ENCODE measurements at regions not wholly inside any gene's neighbourhood (a gene's known extent, or its start where the extent isn't known, plus 50 kb on each side); places are given as distances from the start of the nearest gene placed in this dataset.
A peak's percentile ranks its signal among the peaks of the same experiment; 100 is the strongest.

DNA sequence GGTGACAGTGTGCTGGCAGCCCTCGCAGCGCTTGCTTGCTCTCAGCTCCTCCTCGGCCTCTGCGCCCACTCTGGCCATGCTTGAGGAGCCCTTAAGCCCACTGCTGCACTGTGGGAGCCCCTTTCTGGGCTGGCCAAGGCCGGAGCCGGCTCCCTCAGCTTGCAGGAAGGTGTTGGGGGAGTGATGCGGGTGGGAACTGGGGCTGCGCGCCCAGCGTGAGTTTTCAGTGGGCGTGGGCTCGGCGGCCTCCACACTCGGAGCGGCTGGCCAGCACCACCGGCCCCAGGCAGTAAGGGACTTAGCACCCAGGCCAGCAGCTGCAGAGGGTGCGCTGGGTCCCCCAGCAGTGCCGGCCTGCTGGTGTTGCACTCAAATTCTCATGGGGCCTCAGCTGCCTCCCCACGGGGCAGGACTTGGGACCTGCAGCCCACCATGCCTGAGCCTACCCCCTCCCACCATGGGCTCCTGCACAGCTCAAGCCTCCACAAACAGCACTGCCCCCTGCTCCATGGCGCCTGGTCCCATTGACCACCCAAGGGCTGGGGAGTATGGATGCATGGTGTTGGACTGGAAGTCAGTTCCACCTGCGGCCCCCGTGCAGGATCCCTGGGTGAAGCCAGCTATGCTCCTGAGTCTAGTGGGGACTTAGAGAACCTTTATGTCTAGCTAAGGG is 223.1 kb upstream of the PTPRD start:
- Histone ChIP-seq H3K9me3 (no peaks in the 10 kb centered on the region), H3K4me3 (no peak overlapping the region), H3K27me3 (no peaks in the 10 kb centered on the region), H3K27ac (no peak overlapping the region), H3K36me3 (replicated peaks in 1 of 2; ENCODE audit: insufficient read depth in 1 of 2, low read depth in 2 of 2) (no peaks in the 10 kb centered on the region), H3K4me1 (no peaks in the 10 kb centered on the region)
- intact Hi-C loops (cut with DNase I) = no loop called here
- DNase-seq = no peak
- 85 to 91% methylated on average over 20 to 21 of the region's 22 CpGs for WGBS, 2 donors
- no peak for ATAC-seq
- TF ChIP-seq, protein P1, sequence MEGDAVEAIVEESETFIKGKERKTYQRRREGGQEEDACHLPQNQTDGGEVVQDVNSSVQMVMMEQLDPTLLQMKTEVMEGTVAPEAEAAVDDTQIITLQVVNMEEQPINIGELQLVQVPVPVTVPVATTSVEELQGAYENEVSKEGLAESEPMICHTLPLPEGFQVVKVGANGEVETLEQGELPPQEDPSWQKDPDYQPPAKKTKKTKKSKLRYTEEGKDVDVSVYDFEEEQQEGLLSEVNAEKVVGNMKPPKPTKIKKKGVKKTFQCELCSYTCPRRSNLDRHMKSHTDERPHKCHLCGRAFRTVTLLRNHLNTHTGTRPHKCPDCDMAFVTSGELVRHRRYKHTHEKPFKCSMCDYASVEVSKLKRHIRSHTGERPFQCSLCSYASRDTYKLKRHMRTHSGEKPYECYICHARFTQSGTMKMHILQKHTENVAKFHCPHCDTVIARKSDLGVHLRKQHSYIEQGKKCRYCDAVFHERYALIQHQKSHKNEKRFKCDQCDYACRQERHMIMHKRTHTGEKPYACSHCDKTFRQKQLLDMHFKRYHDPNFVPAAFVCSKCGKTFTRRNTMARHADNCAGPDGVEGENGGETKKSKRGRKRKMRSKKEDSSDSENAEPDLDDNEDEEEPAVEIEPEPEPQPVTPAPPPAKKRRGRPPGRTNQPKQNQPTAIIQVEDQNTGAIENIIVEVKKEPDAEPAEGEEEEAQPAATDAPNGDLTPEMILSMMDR (IDR thresholded peaks at IDR 0.05) = no peak
- no peak for TF ChIP-seq POLR2A (IDR thresholded peaks at IDR 0.05)

DNA sequence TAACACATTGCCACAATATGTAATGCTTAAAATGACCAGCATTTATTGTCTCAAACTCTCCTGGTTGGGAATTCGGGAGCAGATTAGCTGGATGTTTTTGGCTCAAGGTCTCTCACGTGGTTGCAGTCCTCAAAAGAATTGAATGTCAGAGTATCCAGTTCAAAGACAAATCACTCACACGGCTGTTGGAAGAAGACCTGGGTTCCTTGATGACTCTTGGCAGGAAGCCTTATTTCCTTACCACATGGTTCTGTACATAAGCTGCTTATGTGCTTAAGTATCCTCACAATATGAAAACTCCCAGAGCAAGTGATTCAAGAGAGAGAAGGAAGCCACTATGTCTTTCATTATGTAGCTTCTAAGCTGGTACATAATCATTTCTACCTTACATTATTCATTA is 230.3 kb upstream of the PTPRD start:
- no peaks in the 10 kb centered on the region for H3K4me1 ChIP-seq
- 31 to 32% methylated on average over 3 of the region's 3 CpGs for WGBS, 2 donors
- no peak for TF ChIP-seq POLR2A (IDR thresholded peaks at IDR 0.05)
- TF ChIP-seq, protein P1 (IDR thresholded peaks at IDR 0.05) = no peak
- no peak overlapping the region for H3K27ac ChIP-seq
- H3K4me3 ChIP-seq = no peak overlapping the region
- ATAC-seq = no peak
- no peaks in the 10 kb centered on the region for H3K36me3 ChIP-seq (replicated peaks in 1 of 2; ENCODE audit: insufficient read depth in 1 of 2, low read depth in 2 of 2)
- H3K27me3 ChIP-seq = no peaks in the 10 kb centered on the region
- H3K9me3 ChIP-seq = no peaks in the 10 kb centered on the region
- intact Hi-C loops (cut with DNase I) = no loop called here
- no peak for DNase-seq

DNA sequence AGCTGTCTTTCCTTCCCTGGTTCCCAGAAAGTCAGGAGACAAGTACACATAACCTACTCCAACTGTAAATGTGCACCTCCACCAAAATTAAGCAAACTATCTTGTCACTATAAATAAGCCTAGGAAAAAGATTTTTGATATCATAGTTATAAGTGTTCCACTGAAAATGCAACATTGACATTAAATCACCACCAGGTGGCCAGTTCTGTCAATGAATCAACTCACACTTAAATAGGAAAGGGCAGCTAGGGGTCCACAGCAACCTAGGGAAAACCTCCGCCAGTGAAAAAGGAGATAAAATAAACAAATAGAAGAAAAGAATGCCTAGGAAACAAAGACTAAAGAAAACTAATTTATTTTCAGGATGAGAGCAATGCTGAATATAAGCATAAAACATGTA is 243.0 kb upstream of the PTPRD start:
- intact Hi-C loops (cut with DNase I) = no loop called here
- TF ChIP-seq POLR2A (IDR thresholded peaks at IDR 0.05) = no peak
- TF ChIP-seq, protein P1 (IDR thresholded peaks at IDR 0.05) = peak in 5 of 7 experiments; percentile 25 to 47 (median 29)
- Histone ChIP-seq H3K4me3 (no peak overlapping the region), H3K4me1 (no peaks in the 10 kb centered on the region), H3K27ac (no peak overlapping the region), H3K36me3 (replicated peaks in 1 of 2; ENCODE audit: insufficient read depth in 1 of 2, low read depth in 2 of 2) (no peaks in the 10 kb centered on the region), H3K27me3 (no peaks in the 10 kb centered on the region), H3K9me3 (no peaks in the 10 kb centered on the region)
- WGBS, 2 donors = 17 to 21% methylated on average over 1 of the region's 1 CpG
- ATAC-seq (no peak), DNase-seq (no peak)

DNA sequence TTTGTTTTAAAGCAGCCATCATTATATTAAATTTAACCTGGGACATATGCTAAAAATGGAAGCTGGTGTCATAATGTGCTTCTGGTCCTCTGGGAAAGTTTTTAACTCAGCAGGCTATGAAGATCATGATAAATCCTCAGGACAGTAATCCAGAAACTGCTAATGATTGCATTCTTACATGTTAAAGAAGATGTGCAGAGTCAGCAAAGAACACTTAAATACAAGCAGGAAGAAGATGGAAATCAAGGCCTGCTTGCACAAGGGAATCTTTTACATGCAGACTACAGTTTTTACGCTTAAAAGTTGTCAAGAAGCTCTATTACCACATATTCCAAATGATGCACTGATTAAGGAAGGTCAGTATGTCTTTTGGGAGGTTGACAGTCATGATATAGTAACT is 246.0 kb upstream of the PTPRD start:
- Histone ChIP-seq H3K9me3 (no peaks in the 10 kb centered on the region), H3K27me3 (no peaks in the 10 kb centered on the region), H3K36me3 (replicated peaks in 1 of 2; ENCODE audit: insufficient read depth in 1 of 2, low read depth in 2 of 2) (no peaks in the 10 kb centered on the region), H3K4me1 (no peaks in the 10 kb centered on the region), H3K27ac (no peak overlapping the region), H3K4me3 (no peak overlapping the region)
- DNase-seq (no peak), ATAC-seq (no peak)
- WGBS, 2 donors = 60 to 71% methylated on average over 1 of the region's 1 CpG
- no peak for TF ChIP-seq POLR2A (IDR thresholded peaks at IDR 0.05)
- TF ChIP-seq, protein P1 (IDR thresholded peaks at IDR 0.05) = no peak
- intact Hi-C loops (cut with DNase I) = no loop called here

DNA sequence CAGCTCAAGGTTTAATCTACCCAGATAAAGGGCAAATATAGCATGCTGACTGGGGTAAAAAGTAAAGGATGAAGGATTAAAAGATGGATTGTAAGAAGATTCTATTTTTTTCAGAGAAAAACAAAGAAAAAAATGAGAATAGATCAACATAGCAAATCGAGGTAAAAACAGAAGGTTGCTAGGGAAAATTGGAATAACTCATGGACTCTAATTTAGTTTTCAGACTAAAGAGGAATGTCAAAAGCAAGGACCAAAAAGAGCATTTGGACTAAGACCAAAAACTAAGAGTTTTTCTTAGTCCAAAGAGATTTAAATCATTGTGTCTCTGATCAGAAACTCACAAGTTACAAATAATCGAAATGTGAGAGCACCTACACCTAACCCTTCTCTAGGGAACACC is 250.7 kb upstream of the PTPRD start:
- Histone ChIP-seq H3K36me3 (replicated peaks in 1 of 2; ENCODE audit: insufficient read depth in 1 of 2, low read depth in 2 of 2) (no peaks in the 10 kb centered on the region), H3K27ac (no peak overlapping the region), H3K4me3 (no peak overlapping the region), H3K4me1 (no peaks in the 10 kb centered on the region), H3K27me3 (no peaks in the 10 kb centered on the region), H3K9me3 (no peaks in the 10 kb centered on the region)
- intact Hi-C loops (cut with DNase I) = no loop called here
- ATAC-seq (no peak), DNase-seq (no peak)
- no peak for TF ChIP-seq POLR2A (IDR thresholded peaks at IDR 0.05)
- WGBS, 2 donors = 63 to 69% methylated on average over 2 of the region's 2 CpGs

All from body of pancreas (tissue), 4 donors.